Neuronal stem cell (in vitro differentiated cells): ENCODE measurements at regions not wholly inside any gene's neighbourhood (a gene's known extent, or its start where the extent isn't known, plus 50 kb on each side); places are given as distances from the start of the nearest gene placed in this dataset.

Experiments
- DNase-seq: peaks from one replicate; pipeline ENCODE4 v3.0.0-alpha.2; 2013; ENCODE audit warnings: low spot score
- H2AFZ ChIP-seq: one replicate; pipeline ENCODE4 v1.6.1; 2013; ENCODE audit warnings: mild to moderate bottlenecking, low read length, inconsistent platforms
- H2AK5ac ChIP-seq: 2 replicates; pipeline ENCODE4 v1.6.1; 2013; ENCODE audit warnings: low read depth, mild to moderate bottlenecking, inconsistent platforms, low read length, moderate library complexity, mixed read lengths
- H2BK120ac ChIP-seq: 2 replicates; pipeline ENCODE4 v1.6.1; 2013; ENCODE audit warnings: low read depth, mild to moderate bottlenecking, inconsistent platforms, low read length, moderate library complexity, mixed read lengths
- H2BK12ac ChIP-seq: one replicate; pipeline ENCODE4 v1.6.1; 2013; ENCODE audit warnings: low read length, inconsistent platforms
- H2BK15ac ChIP-seq: 2 replicates; pipeline ENCODE4 v1.6.1; 2013; ENCODE audit warnings: mild to moderate bottlenecking, low read length, inconsistent platforms, mixed read lengths
- H2BK5ac ChIP-seq: one replicate; pipeline ENCODE4 v1.6.1; 2013; ENCODE audit warnings: inconsistent platforms, mild to moderate bottlenecking, low read length, moderate library complexity
- H3K14ac ChIP-seq: one replicate; pipeline ENCODE4 v1.6.1; 2013; ENCODE audit warnings: low read length, inconsistent platforms
- H3K18ac ChIP-seq: 2 replicates; pipeline ENCODE4 v1.6.1; 2013; ENCODE audit warnings: low read length, inconsistent platforms
- H3K23ac ChIP-seq: 2 replicates; pipeline ENCODE4 v1.6.1; 2013; ENCODE audit warnings: low read depth, mild to moderate bottlenecking, mixed read lengths, low read length, inconsistent platforms; ENCODE audit not compliant: poor library complexity
- H3K27ac ChIP-seq: replicated peaks from 3 replicates; pipeline ENCODE4 v1.5.1; 2013; ENCODE audit warnings: low read length, inconsistent platforms
- H3K27me3 ChIP-seq, 3 experiments: 2 replicates each; pipeline ENCODE4 v1.6.1; 2013; ENCODE audit warnings: low read length in 3 of 3, mild to moderate bottlenecking in 2 of 3, inconsistent platforms in 1 of 3, low read depth in 1 of 3, mixed read lengths in 1 of 3, moderate library complexity in 1 of 3; ENCODE audit not compliant: control insufficient read depth in 3 of 3, insufficient read depth in 3 of 3
- H3K36me3 ChIP-seq, 2 donors: replicated peaks in 1 of 2; 2 replicates each; pipeline ENCODE4 v1.6.1; 2013; ENCODE audit warnings: low read length in 2 of 2; ENCODE audit not compliant: control insufficient read depth in 2 of 2, insufficient read depth in 2 of 2
- H3K4ac ChIP-seq: 2 replicates; pipeline ENCODE4 v1.6.1; 2013; ENCODE audit warnings: inconsistent platforms, mild to moderate bottlenecking, low read length, moderate library complexity
- H3K4me1 ChIP-seq, 2 donors: 1 replicate in 1 of 2; 2 replicates in 1 of 2; pipeline ENCODE4 v1.6.1; 2013; ENCODE audit warnings: low read length in 2 of 2, low read depth in 1 of 2; ENCODE audit not compliant: control insufficient read depth in 2 of 2, insufficient read depth in 1 of 2
- H3K4me2 ChIP-seq: one replicate; pipeline ENCODE4 v1.6.1; 2013; ENCODE audit warnings: mild to moderate bottlenecking, low read length, inconsistent platforms; ENCODE audit not compliant: insufficient read depth, poor library complexity, severe bottlenecking
- H3K4me3 ChIP-seq, 2 donors: 2 replicates each; pipeline ENCODE4 v1.5.1; 2013; ENCODE audit warnings: low read length in 2 of 2, mild to moderate bottlenecking in 2 of 2, inconsistent platforms in 1 of 2, moderate library complexity in 1 of 2
- H3K79me1 ChIP-seq: one replicate; pipeline ENCODE4 v1.6.1; 2013; ENCODE audit warnings: low read depth, mild to moderate bottlenecking, inconsistent platforms, low read length, moderate library complexity
- H3K9ac ChIP-seq: one replicate; pipeline ENCODE4 v1.6.1; 2013; ENCODE audit warnings: mild to moderate bottlenecking, low read depth, low read length, inconsistent platforms; ENCODE audit not compliant: poor library complexity
- H3K9me3 ChIP-seq, 2 donors: replicated peaks in 1 of 2; 2 replicates each; pipeline versions ENCODE3 to v1.6.1; 2013; ENCODE audit warnings: low read length in 2 of 2, mild to moderate bottlenecking in 2 of 2, inconsistent platforms in 1 of 2, low read depth in 1 of 2, mixed read lengths in 1 of 2, moderate library complexity in 1 of 2; ENCODE audit not compliant: control insufficient read depth in 2 of 2, insufficient read depth in 1 of 2
- H4K8ac ChIP-seq: one replicate; pipeline ENCODE4 v1.6.1; 2013; ENCODE audit warnings: low read depth, mild to moderate bottlenecking, inconsistent platforms, low read length, moderate library complexity
- H4K91ac ChIP-seq: one replicate; pipeline ENCODE4 v1.6.1; 2013; ENCODE audit warnings: low read length, low read depth, mild to moderate bottlenecking, inconsistent platforms; ENCODE audit not compliant: poor library complexity
- WGBS, 2 donors: extraction: QIAGEN DNeasy Blood & Tissue Kit; methylation state at CpG; one replicate each; pipeline ENCODE4 v1.1.7; 2013; ENCODE audit warnings: missing lambda C conversion rate in 2 of 2, mixed read lengths in 1 of 2; ENCODE audit not compliant: insufficient read length in 2 of 2, insufficient replicate concordance in 1 of 2; ENCODE audit errors: extremely low coverage in 2 of 2; 5-methylcytosine and 5-hydroxymethylcytosine counted together

DNA sequence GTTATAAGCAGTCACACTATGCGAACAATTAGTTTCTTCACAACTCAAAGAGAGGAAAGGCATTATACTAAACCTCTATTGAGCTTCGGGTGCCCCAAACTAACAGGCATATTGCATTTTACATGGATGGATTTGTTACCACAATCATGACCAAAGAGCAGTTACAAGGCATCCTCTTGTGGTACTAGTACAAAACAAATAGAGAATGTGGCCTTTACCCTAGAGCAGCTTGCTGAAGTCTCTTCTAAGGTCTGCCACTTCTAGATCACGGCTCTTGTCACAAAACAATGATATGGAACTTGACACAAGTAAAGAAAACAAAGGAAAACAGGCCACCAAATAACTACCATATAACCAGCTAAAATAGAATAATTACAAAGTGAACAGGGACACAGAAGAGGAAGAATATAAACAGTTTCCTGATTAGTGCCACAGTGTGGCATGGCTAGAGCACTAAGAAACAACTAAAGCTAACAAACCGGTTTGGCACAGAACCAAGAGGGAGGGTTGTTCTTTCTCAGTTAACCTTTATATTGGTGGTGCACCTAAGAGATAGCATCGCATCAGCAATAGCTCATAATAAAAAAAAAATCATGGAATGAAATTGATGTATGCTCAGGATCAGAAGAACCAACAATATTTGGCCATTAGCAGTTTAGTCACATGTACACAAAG lies 209.7 kb upstream of the ATP2B1 start:
- Histone ChIP-seq H2BK15ac (no peak overlapping the region), H2BK5ac (no peak overlapping the region), H4K91ac (no peak overlapping the region), H2BK12ac (no peak overlapping the region), H3K79me1 (peaks cover 1% of the 10 kb centered on the region), H2AK5ac (no peak overlapping the region), H3K18ac (no peak overlapping the region), H3K4me2 (no peak overlapping the region), H3K27ac (no peak overlapping the region), H3K23ac (no peak overlapping the region), H3K36me3 (no peaks in the 10 kb centered on the region), H4K8ac (no peak overlapping the region), H2BK120ac (no peak overlapping the region), H3K14ac (no peak overlapping the region), H3K9me3 (no peaks in the 10 kb centered on the region), H3K4me3 (no peak overlapping the region), H3K4me1 (no peaks in the 10 kb centered on the region), H3K27me3 (no peaks in the 10 kb centered on the region), H3K4ac (no peak overlapping the region), H2AFZ (no peak overlapping the region), H3K9ac (no peak overlapping the region)
- no peak for DNase-seq
- WGBS, 2 donors, result no CpG with 5 or more reads among the region's 5 CpGs

GRCh38 chr12:89909753-89910152 lies 201.1 kb upstream of the ATP2B1 start:
- Histone ChIP-seq H3K18ac (no peak overlapping the region), H3K9me3 (peaks cover 3 to 6% of the 10 kb centered on the region in 2 donors), H2BK15ac (no peak overlapping the region), H2BK120ac (no peak overlapping the region), H4K91ac (no peak overlapping the region), H3K4ac (no peak overlapping the region), H3K23ac (no peak overlapping the region), H3K36me3 (no peaks in the 10 kb centered on the region), H3K4me2 (no peak overlapping the region), H3K4me1 (no peaks in the 10 kb centered on the region), H2AFZ (no peak overlapping the region), H3K27me3 (no peaks in the 10 kb centered on the region), H2BK12ac (no peak overlapping the region), H3K27ac (no peak overlapping the region), H3K4me3 (no peak overlapping the region), H2AK5ac (no peak overlapping the region), H3K9ac (no peak overlapping the region), H3K14ac (no peak overlapping the region), H2BK5ac (no peak overlapping the region), H4K8ac (no peak overlapping the region), H3K79me1 (no peaks in the 10 kb centered on the region)
- DNase-seq, result no peak
- WGBS, 2 donors, result no CpG with 5 or more reads among the region's 5 CpGs

GRCh38 chr12:89907659-89908058 lies 199.0 kb upstream of the ATP2B1 start:
- no peak overlapping the region for H2BK5ac ChIP-seq
- no peak overlapping the region for H2AFZ ChIP-seq
- no peak overlapping the region for H3K18ac ChIP-seq
- no peak for DNase-seq
- H3K14ac ChIP-seq, result no peak overlapping the region
- H3K9me3 ChIP-seq, result peaks cover 3 to 6% of the 10 kb centered on the region in 2 donors
- no peak overlapping the region for H2AK5ac ChIP-seq
- H3K4me2 ChIP-seq, result no peak overlapping the region
- no peak overlapping the region for H3K9ac ChIP-seq
- no peak overlapping the region for H2BK12ac ChIP-seq
- no peaks in the 10 kb centered on the region for H3K79me1 ChIP-seq
- no CpG with 5 or more reads among the region's 2 CpGs for WGBS, 2 donors
- H4K8ac ChIP-seq, result no peak overlapping the region
- H3K4me1 ChIP-seq, result no peaks in the 10 kb centered on the region
- H3K23ac ChIP-seq, result no peak overlapping the region
- no peak overlapping the region for H2BK120ac ChIP-seq
- no peaks in the 10 kb centered on the region for H3K36me3 ChIP-seq
- no peak overlapping the region for H2BK15ac ChIP-seq
- no peak overlapping the region for H3K4ac ChIP-seq
- H3K27ac ChIP-seq, result no peak overlapping the region
- H3K27me3 ChIP-seq, result no peaks in the 10 kb centered on the region
- no peak overlapping the region for H3K4me3 ChIP-seq
- H4K91ac ChIP-seq, result no peak overlapping the region

DNA sequence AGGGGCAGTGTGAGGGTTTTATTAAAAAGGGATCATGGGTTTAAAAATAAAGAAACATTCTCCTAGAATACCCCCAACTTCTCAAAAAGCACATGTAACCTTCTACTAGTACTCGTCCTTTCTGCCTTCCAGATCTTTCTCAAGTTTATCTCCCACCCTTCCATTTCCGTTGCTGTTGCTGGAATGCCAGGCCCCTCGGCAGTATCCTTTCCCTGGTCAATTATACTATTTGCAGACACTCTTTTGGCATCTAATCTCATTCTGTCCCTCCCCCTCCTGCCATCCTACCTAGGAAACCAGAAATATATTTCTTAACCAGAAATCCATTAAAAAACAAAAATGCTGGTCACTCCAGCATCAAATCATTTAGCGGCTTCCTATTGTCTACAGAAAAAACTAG lies 198.2 kb upstream of the ATP2B1 start:
- Histone ChIP-seq H3K79me1 (no peaks in the 10 kb centered on the region), H3K27ac (no peak overlapping the region), H3K23ac (no peak overlapping the region), H2BK15ac (no peak overlapping the region), H3K18ac (no peak overlapping the region), H2BK12ac (no peak overlapping the region), H3K9ac (no peak overlapping the region), H3K9me3 (peaks cover 0 to 3% of the 10 kb centered on the region in 2 donors), H2BK5ac (no peak overlapping the region), H2BK120ac (no peak overlapping the region), H3K14ac (no peak overlapping the region), H4K8ac (no peak overlapping the region), H3K4ac (no peak overlapping the region), H3K36me3 (no peaks in the 10 kb centered on the region), H3K4me1 (no peaks in the 10 kb centered on the region), H3K4me3 (no peak overlapping the region), H3K4me2 (no peak overlapping the region), H4K91ac (no peak overlapping the region), H3K27me3 (no peaks in the 10 kb centered on the region), H2AFZ (no peak overlapping the region), H2AK5ac (no peak overlapping the region)
- WGBS, 2 donors, result no CpG with 5 or more reads among the region's 4 CpGs
- DNase-seq, result no peak
